NCI-H226 (cell line): ENCODE measurements at regions not wholly inside any gene's neighbourhood (a gene's known extent, or its start where the extent isn't known, plus 50 kb on each side); places are given as distances from the start of the nearest gene placed in this dataset.

ENCODE experiments used
- DNase-seq: peaks from one replicate; pipeline ENCODE4 v3.0.0-alpha.2; 2015

DNA sequence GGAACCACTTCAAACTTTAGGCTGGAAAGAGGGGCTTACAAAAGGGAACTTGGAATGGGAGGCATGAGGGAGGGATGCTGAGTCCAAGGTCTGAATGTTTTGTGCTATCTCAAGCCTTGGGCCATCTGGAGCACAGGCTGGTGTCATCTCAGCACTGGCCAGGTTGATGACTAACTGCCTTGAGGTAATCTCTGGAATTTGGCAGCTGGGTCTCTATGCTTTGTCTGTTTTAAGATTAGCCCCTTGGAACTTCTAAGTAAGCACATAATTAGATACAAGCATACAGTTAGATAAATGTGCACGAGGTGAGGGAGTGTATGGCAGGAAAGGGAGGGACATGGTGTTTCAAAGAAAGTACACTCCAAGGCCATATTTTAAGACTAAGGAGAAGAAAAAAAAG lies 252.4 kb upstream of the CCDC54 start:
- DNase-seq, result peak; percentile 77

DNA sequence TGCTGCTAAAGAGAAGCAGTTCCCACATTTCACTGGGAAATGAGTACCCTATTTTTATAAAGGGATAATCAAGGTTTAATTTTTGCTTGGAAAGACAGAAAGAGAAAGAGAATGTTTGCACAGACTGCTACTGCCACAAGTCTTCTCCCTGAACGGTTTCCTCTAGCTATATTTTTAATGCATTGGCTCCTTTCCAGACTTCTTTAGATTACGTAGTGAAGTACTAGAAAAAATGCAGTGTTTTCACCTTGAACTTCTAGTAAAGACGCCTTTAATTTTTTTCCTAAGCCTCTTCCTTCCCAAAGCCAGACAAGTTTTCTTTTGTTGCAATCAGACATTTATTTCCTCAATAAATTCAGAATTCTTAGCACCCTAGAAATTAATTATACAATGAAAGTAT lies 248.3 kb upstream of the CCDC54 start:
- no peak for DNase-seq

DNA sequence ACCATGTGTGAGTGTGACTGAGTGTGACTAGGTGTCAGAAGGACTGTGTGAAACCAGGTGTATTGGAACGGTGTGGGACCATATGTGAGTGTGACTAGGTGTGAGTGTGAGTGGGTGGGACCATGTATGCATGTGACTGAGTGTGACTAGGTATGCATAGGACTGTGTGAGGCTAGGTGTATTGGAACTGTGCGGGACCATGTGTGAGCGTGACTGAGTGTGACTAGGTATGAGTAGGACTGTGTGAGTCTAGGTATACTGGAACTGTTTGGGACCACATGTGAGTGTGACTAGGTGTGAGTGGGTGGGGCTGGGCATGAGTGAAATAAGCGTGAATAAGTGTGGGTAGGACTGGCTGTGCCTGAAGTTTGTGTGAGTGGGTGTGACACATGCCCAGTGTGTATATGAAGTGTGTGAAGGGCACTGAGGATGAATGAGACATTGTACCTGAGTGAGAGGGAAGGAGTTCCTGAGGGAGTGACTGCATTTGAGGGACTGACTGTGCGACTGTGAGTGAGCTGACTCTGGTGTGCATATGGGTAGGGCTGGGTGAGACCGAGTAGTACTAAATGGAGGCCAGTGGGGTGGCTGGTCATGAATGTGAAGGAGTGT lies 247.0 kb upstream of the CCDC54 start:
- DNase-seq, result no peak

DNA sequence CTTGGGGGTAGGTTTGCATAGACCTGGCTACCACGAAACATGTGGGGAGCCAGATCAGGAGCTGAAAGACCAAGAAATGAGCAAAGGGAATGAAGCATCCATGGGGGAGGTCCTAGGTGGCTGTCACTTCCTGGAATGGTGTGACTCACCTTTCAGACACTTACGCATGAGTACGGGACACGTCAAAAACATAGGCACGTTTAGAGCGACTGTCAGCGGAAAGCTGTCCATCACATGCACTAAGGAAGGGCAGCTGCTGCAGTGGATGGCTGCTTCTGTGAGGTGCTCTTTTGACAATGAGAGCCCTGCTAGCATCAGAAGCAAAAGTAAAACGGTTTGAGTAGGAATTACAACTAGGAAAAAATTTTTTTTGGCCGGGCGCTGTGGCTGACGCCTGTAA lies 244.6 kb upstream of the CCDC54 start:
- no peak for DNase-seq

DNA sequence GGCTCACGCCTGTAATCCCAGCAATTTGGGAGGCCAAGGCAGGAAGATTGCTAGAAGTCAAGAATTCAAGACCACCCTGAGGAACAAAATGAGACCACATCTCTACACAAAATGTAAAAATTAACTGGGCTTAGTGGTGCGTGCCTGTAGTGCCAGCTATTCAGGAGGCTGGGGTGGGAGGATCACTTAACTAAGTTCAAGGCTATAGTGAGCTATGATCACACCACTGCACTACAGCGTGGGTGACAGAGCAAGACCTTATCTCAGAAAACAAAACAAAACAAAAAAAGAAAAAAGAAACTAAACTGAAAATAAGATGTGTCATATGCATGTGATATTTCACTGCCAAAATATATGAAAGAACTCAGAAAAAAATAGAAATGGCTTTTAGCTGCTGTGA lies 243.3 kb upstream of the CCDC54 start:
- DNase-seq, result no peak

DNA sequence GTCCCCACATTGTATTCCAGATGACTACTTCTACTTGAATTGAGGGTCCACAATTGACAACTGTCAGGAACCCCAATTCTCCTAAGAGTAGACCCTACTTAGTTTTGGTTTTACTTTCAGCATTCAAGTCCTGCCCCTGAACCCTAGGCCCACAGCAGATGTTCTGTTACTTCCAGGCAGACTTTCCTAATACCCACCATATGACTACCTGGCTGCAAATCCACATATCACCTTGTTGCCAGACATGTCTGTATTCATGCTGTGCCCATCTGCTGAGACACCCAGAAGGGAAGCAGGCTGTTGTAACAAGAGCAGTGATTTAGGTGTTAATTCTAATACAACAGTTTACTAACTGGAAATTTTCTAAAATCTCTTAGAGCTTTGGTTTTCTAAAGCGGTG lies 235.1 kb upstream of the CCDC54 start:
- DNase-seq, result no peak

DNA sequence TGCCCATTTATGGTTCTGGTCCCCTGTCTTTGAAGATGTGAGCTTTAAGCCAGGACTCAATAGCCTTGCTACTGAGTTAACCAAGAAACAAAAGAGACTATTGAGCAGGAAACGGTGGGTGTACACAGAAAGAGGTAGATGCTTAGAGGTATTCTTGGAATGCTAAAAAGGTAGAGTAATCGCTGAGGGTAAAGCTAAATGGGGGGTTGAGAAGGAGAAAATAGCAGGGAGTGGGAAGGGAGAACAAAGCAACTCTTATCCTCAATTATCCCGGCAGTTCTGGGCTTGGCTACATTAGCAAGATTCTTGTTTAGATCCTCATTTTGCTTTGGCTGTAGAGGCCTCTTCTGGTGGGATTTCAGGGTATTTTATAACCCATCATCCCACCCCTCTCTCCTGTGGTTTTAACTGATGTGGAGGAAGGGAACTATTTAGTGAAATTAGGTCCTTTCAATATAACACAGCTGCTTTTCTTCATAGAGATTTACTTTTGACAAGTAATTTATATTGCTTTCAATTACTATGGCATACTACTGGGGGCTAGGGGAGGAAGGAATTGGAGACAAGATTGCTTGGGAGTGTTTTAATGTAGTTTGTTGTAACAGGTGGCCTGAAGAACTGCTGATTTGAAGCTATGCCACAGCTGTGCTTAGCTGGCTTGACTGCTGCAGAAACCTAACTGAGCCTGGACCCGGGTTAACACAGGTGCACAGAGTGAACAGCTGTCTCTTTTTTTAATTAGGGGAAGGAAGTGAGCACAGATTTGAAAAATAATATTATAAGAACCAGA lies 234.3 kb upstream of the CCDC54 start:
- no peak for DNase-seq

DNA sequence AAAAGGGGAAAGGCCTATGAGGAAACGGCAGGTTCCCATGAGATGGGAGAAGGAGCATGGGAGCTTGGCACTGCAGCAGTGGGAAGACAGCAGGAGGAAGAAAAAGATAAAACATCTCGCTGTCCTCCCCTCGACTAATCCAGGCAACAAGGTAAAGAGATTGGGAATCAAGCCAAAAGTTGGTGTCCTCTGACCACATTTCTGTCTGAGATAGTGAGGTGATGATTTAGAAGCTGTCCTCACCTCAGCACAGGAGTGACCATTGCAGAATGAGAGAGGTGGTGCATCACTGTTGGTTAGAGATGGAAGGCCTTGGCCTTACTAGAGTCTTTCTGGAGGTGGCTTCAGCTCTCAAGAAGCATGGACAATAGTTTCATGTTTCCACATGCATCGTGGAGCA lies 226.6 kb upstream of the CCDC54 start:
- no peak for DNase-seq

DNA sequence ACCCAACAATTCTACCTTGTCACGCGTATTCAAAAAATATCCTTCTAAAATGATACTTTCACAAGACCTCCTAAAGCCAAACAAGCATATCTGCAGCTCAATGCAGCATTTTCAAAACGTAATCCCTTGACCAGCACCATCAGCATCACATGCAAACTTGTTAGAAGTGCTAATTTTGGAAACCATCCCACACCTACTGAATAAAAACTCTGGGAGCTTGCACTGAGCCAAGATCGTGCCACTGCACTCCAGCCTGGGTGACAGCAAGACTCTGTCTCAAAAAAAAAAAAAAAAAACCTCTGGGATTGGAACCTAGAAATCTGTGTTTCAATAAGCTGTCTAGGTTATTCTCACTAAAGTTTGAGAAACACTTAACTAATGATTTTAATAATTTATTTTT lies 223.3 kb upstream of the CCDC54 start:
- no peak for DNase-seq

DNA sequence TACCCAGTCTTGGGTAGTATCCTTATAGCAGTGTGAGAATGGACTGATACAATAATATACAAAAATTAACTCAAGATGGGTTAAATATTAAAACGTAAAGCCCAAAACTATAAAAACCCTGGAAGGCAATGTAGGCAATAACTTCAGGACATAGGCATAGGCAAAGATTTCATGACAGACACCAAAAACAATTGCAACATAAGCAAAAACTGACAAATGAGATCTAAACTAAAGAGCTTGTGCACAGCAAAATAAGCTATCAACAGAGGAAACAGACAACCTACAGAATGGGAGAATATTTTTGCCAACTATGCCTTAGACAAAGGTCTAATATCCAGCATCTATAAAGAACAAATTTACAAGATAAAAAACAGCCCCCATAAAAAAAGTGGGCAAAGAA lies 204.8 kb upstream of the CCDC54 start:
- no peak for DNase-seq

DNA sequence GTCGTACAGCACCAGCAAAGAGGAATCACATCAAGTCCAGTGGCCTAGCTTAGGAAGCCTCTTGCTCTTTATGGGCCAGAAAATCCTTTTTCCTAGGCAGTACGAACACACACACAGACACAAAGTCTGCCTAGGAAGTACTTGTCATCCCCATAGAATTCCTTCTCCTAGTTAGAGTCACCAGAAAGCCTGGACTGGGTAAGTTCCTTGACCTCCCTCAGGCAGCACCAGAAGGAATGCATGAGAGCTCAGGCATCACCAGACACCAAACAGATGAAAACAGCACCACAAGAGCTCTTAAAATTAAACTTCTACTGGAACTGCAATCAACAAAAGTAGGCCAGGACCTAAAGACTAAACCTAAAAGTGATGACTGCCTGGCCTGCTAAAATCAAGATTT lies 192.9 kb upstream of the CCDC54 start:
- no peak for DNase-seq

DNA sequence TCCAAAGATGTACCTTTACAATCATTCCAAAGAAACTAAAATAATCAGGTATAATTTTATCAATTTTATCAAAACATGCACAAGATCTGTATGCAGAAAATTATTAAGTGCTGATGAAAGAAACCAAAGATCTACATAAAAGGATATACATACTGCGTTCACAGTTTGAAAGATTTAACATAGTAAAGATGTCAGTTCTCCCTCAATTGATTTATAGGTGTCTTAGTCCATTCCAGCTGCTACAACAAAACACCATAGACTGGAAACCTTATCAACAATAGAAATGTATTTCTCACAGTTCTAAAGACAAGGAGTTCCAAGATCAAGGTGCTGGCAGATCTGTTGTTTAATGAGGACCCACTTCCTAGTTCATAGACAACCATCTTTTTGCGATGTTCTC lies 189.0 kb upstream of the CCDC54 start:
- DNase-seq, result no peak

DNA sequence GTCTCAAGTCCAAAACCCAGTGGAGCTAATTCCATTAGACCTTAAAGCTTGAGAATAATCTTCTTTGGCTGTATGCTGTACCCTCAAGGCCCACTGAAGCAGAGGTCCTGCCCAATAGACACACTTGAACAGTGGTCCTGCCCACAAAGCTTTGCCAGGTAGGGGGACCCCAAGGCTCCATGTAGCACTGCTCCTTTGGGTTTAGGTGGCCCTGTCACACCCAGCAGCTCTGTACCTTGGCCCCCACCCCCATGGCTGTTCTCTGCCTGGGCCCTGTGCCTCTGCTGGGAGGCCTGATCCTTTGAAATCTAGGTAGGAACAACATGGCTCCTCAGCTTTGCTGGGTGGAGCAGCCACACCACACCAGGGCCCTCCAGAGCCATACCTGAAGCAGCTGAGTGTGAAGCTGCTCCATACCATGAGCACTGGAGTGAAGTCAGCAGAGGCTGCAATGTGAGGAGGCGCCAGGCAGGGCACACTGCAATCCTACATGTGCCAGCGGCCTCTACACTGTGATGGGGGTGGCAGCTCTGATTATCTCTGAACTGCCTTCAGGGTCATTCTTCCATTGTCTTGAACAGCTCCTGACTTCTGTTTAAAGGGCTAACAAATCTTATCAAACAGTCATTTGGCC lies 188.0 kb upstream of the CCDC54 start:
- DNase-seq, result no peak

DNA sequence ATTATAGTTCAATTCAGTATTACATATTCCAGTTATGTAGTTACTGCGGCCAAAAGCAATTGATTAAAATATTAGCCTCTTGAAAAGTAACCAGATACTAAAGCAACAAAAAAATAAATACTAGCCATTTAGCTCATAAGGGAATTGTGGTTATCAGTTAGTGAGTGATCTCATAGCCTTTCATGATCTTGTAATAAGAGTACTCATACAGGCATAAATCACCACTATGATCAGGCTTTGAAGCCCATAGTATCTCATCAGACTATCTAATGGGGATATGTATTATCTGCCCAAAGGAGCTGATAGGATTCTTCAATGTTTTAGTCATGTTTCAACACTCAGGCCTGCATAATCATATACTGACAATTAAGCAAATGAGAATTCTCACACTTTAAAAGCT lies 184.1 kb upstream of the CCDC54 start:
- peak; percentile 49 for DNase-seq

DNA sequence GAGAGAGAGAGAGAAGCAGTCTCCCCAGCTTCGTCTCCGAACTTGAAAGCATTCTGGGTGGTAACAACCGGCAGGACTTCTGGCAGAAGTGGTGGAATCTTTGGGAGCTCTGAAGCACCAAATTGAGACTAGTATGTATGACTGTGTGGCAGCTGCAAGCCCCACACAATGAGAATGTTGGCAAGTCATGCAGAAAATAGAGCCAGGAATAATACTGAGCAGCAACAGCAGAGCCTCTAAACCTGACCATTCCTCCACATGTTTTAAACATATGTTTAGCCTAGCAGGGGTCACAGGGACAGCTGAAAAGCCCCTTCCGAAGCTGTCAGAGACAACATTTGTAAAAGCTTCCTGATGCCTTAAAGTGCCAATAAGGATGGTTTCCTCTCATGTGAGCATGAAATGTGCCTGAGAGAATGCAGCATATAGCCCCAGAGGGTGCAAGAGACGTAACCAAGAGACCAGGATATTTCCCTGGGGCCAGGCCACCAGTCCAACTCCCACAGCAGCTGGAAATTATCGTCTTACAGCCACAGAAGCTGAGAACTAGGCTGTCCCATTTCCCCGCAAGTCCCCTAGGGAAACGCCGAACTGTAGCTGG lies 178.6 kb upstream of the CCDC54 start:
- DNase-seq, result no peak

DNA sequence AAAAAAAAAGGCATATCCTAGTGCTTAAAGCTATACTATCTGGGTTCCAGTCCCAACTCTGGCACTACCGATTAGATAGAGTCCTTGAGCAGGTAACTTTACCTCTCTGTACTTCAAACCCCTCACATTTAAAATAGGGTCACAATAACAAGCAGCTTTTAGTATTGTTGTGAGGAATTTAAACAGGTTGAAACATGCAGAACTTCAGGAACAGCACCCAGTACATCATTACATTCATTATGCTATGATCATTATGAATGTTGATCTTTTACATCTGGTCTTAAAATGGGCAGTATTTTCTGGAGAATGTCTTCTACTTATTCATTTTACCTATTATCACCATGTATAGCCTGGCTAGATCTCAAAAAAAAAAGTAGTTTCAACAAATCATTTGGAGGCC lies 176.1 kb upstream of the CCDC54 start:
- no peak for DNase-seq

DNA sequence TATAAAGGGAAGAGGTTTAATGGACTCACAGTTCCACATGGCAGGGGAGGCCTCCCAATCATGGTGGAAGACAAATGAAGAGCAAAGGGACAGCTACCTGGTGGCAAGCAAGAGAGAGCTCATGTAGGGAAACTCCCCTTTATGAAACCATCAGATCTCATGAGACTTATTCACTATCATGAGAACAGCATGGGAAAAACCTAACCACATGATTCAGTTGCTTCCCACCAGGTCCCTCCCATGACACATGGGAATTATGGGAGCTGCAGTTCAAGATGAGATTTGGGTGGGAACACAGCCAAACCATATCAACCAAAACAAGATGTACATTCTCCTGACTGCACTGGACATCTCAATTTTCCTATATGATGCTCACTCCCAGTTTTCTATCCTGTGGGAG lies 174.4 kb upstream of the CCDC54 start:
- peak; percentile 63 for DNase-seq

DNA sequence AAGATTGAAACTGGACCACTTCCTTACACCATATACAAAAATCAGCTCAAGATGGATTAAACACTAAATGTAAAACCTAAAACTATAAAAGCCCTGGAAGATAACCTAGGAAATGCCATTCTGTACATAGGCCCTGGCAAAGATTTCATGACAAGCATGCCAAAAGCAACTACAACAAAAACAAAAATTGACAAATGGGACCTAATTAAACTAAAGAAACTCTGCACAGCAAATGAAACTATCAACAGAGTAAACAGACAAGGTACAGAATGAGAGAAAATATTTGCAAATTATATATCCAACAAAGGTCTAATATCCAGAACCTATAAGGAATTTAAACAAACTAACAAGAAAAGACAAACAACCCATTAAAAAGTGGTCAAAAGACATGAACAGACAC lies 173.1 kb upstream of the CCDC54 start:
- DNase-seq, result no peak

DNA sequence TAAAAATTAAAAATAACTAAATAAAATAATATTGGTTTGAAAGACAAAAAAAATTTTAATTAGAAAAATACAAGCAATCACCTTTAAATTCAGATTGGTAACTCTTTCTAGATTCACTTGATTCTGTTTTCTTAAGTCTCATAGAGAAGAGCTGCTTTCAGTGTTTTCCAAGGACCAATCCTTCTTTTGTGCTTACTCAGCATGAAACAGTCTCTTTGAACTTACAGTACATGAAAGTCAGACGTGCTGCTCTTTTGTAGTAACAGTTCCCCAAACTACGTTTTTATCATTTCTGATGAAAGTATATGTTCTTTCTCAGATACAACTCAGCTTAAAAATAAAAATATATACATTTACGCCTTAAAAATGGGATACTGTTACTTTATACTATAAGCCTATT lies 171.9 kb upstream of the CCDC54 start:
- no peak for DNase-seq

DNA sequence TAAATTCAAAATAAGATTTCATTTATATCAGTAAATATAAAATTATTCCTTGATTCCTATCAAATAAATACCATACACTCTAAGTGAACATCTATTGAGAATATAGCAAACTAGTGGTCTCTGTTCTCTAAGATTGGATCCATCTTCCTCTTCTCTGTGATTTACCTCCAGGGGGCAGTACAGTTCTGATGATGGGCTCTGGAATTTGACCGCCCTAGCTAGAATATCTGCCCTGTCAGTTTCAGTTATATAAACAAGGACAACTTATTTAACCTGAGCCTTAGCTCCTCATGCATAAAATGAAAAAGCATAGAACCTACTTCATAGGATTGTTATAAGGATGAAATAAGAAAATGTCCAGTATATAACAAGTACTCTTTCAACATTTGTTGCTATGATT lies 171.1 kb upstream of the CCDC54 start:
- peak; percentile 37 for DNase-seq

DNA sequence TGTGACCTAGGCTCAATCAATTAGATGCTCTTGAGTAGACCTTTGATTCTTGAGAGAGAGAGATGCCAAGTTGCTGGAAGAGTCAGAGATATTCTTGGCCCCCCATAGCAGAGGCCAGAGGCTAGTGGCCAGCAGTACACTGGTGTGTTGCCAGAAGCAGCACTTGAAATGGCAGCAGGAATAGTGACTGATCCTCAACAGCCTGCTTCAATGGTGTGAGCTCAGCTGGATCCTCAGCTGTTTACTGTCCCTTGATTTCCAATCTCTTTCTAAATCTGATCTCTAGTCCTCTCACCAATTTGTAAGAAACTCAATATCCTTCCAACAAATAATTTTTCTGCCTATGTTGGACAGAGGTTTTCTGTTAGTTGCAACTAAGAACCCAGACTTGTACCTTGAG lies 170.3 kb upstream of the CCDC54 start:
- DNase-seq, result no peak

DNA sequence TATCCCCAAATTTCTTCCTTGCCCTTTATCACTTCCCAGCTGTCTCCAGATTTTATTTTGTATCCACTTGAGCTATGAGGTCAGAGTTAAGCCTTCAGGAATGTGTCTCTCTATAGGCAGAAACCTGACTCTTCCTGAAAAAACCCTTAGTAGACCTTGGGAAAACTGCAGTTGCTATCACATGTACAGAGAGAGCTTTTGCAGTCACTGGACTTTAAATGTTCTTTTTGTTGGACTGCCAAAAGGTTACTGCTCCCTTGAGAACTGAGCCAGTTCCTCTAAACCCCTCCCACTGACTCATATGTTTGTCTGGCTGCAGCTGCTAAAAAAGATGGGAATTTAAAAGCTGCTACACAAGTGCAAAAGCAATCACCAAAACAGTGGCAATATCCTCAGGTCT lies 169.1 kb upstream of the CCDC54 start:
- DNase-seq, result peak; percentile 91

DNA sequence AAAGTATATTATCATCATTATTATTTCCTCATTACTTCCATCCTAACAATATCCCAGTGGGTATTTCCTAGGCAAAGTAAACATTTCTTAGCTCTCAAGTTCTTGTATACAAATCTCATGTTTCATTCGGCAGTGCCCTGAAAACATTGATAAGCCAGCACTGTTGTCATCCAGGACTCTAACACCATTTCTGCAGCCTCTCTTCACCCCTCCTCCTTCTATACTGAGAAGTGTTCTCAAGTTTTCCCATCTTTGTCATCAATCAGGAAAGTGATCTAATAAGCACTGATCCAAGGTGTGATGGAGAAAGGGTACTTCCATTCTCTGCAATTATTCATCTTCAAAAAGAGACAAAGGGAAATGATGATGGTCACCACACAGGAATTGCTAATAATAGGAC lies 168.4 kb upstream of the CCDC54 start:
- DNase-seq, result no peak

DNA sequence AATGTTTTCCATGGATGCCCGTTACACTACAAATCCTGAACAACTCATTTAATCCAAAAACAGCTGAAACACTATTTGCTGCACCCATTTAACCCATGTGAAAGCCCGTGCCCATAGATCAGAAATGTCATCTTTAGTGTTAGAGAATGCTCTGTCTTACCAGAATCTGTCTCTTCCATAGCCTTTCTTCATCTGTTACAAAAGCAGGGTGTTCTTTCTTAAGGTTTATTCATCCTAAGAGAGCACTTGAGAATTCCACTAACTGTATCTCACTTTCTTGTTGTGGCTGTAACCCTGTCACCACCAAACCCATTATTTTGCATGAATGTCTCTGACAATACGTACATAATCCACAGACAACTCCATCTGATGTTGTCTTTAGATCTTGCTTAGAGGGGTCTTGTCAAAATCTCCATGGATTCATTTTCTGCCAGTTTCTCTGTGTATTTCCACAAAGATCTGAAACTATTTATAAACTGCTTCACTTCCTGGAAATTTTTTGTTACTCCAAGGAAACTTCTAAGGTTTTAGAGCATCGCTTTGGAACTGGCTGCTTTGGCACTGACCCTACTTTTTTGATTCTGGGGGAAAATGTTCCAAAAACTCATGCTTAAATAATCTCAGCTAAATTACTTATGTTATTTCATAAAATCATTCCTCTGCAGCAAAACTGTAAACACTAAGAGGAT lies 167.8 kb upstream of the CCDC54 start:
- DNase-seq, result no peak
